WTC11 (cell line): ENCODE measurements at regions not wholly inside any gene's neighbourhood (a gene's known extent, or its start where the extent isn't known, plus 50 kb on each side); places are given as distances from the start of the nearest gene placed in this dataset.

Experiments
- ATAC-seq: fragments of 200-7000 bp; cut with Tn5 transposase; 2 replicates; pipeline ENCODE4 v1.10.0; 2021; ENCODE audit warnings: mild to moderate bottlenecking, moderate library complexity
- CTCF ChIA-PET: fragments of 300-600 bp; sonication (Branson Sonifier 250); formaldehyde crosslinking; loops from one replicate; lab custom pipeline; 2021; ENCODE audit warnings: antibody characterized with exemption; lab: Charles Lee
- POLR2A ChIA-PET: fragments of 350-600 bp; sonication (Branson Sonifier 250); formaldehyde crosslinking; loops from one replicate; lab custom pipeline; 2021; ENCODE audit warnings: antibody characterized with exemption; lab: Charles Lee
- DNase-seq: peaks from one replicate; pipeline ENCODE4 v3.0.0; 2021; ENCODE audit warnings: low spot score
- H3K27ac Mint-ChIP-seq: 2 replicates; pipeline ENCODE4 v1.8.0; 2021; ENCODE audit warnings: mixed read lengths
- H3K27me3 Mint-ChIP-seq: 2 replicates; pipeline ENCODE4 v1.8.0; 2021; ENCODE audit warnings: low read depth, mild to moderate bottlenecking, moderate library complexity, mixed read lengths
- H3K36me3 Mint-ChIP-seq: 2 replicates; pipeline ENCODE4 v1.8.0; 2021; ENCODE audit warnings: mixed read lengths
- H3K4me1 Mint-ChIP-seq: 2 replicates; pipeline ENCODE4 v1.8.0; 2022; ENCODE audit warnings: mixed read lengths
- H3K4me3 Mint-ChIP-seq: 2 replicates; pipeline ENCODE4 v1.8.0; 2021; ENCODE audit warnings: mild to moderate bottlenecking, moderate library complexity, mixed read lengths
- H3K9me3 Mint-ChIP-seq: 2 replicates; pipeline ENCODE4 v1.8.0; 2021; ENCODE audit warnings: mixed read lengths
- ATF2 ChIP-seq: sonication (generic); formaldehyde crosslinking; IDR thresholded peaks from 2 replicates; pipeline ENCODE4 v1.8.1; 2022; ENCODE audit warnings: low read depth, missing genetic modification reagents, borderline replicate concordance
- CBFB ChIP-seq: sonication (generic); formaldehyde crosslinking; IDR thresholded peaks from 2 replicates; pipeline ENCODE4 v1.8.1; 2022; ENCODE audit warnings: mild to moderate bottlenecking, low read depth, missing genetic modification reagents
- CREB1 ChIP-seq: sonication (generic); formaldehyde crosslinking; IDR thresholded peaks from 2 replicates; pipeline ENCODE4 v1.8.0; 2023; ENCODE audit warnings: mild to moderate bottlenecking, missing genetic modification reagents
- ELF4 ChIP-seq: sonication (generic); formaldehyde crosslinking; IDR thresholded peaks from 2 replicates; pipeline ENCODE4 v1.8.1; 2022; ENCODE audit warnings: low read depth, mild to moderate bottlenecking, moderate library complexity, missing genetic modification reagents
- EMX1 ChIP-seq: fragments of 250-450 bp; sonication (Bioruptor Pico); IDR thresholded peaks from 2 replicates; pipeline ENCODE4 v1.8.0; 2021; ENCODE audit warnings: mild to moderate bottlenecking
- ESRRA ChIP-seq: sonication (generic); formaldehyde crosslinking; IDR thresholded peaks from 2 replicates; pipeline ENCODE4 v1.8.1; 2022; ENCODE audit warnings: mild to moderate bottlenecking, missing genetic modification reagents, borderline replicate concordance
- ETV6 ChIP-seq: sonication (generic); formaldehyde crosslinking; IDR thresholded peaks from 2 replicates; pipeline ENCODE4 v1.8.1; 2022; ENCODE audit warnings: mild to moderate bottlenecking, missing genetic modification reagents
- FOXP4 ChIP-seq: sonication (generic); formaldehyde crosslinking; IDR thresholded peaks from 2 replicates; pipeline ENCODE4 v1.8.0; 2022; ENCODE audit warnings: mild to moderate bottlenecking, missing genetic modification reagents
- IRF1 ChIP-seq: sonication (generic); formaldehyde crosslinking; IDR thresholded peaks from 2 replicates; pipeline ENCODE4 v1.8.0; 2023; ENCODE audit warnings: missing genetic modification reagents
- JAZF1 ChIP-seq: fragments of 250-450 bp; sonication (Bioruptor Pico); IDR thresholded peaks from 2 replicates; pipeline ENCODE4 v1.9.0; 2021; ENCODE audit warnings: moderate library complexity, mild to moderate bottlenecking, inconsistent platforms
- NR2C2 ChIP-seq: sonication (generic); formaldehyde crosslinking; IDR thresholded peaks from 2 replicates; pipeline ENCODE4 v1.8.0; 2022; ENCODE audit warnings: mild to moderate bottlenecking, missing genetic modification reagents
- OVOL2 ChIP-seq: fragments of 250-450 bp; sonication (Bioruptor Pico); IDR thresholded peaks from 2 replicates; pipeline ENCODE4 v1.9.0; 2021; ENCODE audit warnings: mild to moderate bottlenecking, borderline replicate concordance
- PRRX2 ChIP-seq: fragments of 250-450 bp; sonication (Bioruptor Pico); IDR thresholded peaks from 2 replicates; pipeline ENCODE4 v1.8.0; 2021; ENCODE audit warnings: mild to moderate bottlenecking
- SMAD3 ChIP-seq: sonication (generic); formaldehyde crosslinking; IDR thresholded peaks from 2 replicates; pipeline ENCODE4 v1.8.0; 2022; ENCODE audit warnings: missing genetic modification reagents, mild to moderate bottlenecking, borderline replicate concordance
- SMAD4 ChIP-seq: sonication (generic); formaldehyde crosslinking; IDR thresholded peaks from 2 replicates; pipeline ENCODE4 v1.8.0; 2022; ENCODE audit warnings: mild to moderate bottlenecking, missing genetic modification reagents
- STAT6 ChIP-seq: sonication (generic); formaldehyde crosslinking; conservative IDR thresholded peaks from 2 replicates; pipeline ENCODE4 v1.8.1; 2023; ENCODE audit warnings: mild to moderate bottlenecking, low read depth, missing genetic modification reagents, moderate library complexity
- TP53 ChIP-seq: sonication (generic); formaldehyde crosslinking; IDR thresholded peaks from 2 replicates; pipeline ENCODE4 v1.8.1; 2023; ENCODE audit warnings: mild to moderate bottlenecking, missing genetic modification reagents
- ZNF138 ChIP-seq: sonication (generic); formaldehyde crosslinking; conservative IDR thresholded peaks from 2 replicates; pipeline ENCODE4 v1.8.1; 2022; ENCODE audit warnings: mild to moderate bottlenecking, moderate library complexity, missing genetic modification reagents
- ZNF232 ChIP-seq: sonication (generic); formaldehyde crosslinking; IDR thresholded peaks from 2 replicates; pipeline ENCODE4 v1.8.0; 2022; ENCODE audit warnings: mild to moderate bottlenecking, missing genetic modification reagents
- ZNF416 ChIP-seq: fragments of 250-450 bp; sonication (Bioruptor Pico); IDR thresholded peaks from 2 replicates; pipeline ENCODE4 v1.9.0; 2021; ENCODE audit warnings: mild to moderate bottlenecking, inconsistent platforms
- ZNF425 ChIP-seq: fragments of 250-450 bp; sonication (Bioruptor Pico); conservative IDR thresholded peaks from 2 replicates; pipeline ENCODE4 v1.9.0; 2021; ENCODE audit warnings: mild to moderate bottlenecking

GRCh38 chr7:26451997-26452396, 160.3 kb downstream of the SNX10 start:
- DNase-seq (peak; percentile 38), ATAC-seq (peak; percentile 96)
- POLR2A ChIA-PET = no interaction called here
- TF ChIP-seq TP53 (CRISPR knock-in tag) (no peak), STAT6 (CRISPR knock-in tag) (no peak), OVOL2 (CRISPR knock-in tag) (no peak)
- Mint-ChIP-seq H3K9me3 (no peaks in the 10 kb centered on the region), H3K36me3 (no peaks in the 10 kb centered on the region), H3K27ac (0 out of 2 replicates have a peak overlapping the region, but pooled peaks have one; percentile 2), H3K27me3 (no peaks in the 10 kb centered on the region), H3K4me1 (peaks cover 28% of the 10 kb centered on the region), H3K4me3 (no peak overlapping the region)
- CTCF ChIA-PET = interaction anchor here (0.6 to 1.1 kb wide), 3 partner anchors 75 to 195 kb away, joined by 3 to 5 read pairs (median 3); no protein-coding TSS in a partner anchor

GRCh38 chr7:26454180-26454579, 162.5 kb downstream of the SNX10 start:
- Mint-ChIP-seq H3K27ac (no peak overlapping the region), H3K36me3 (no peaks in the 10 kb centered on the region), H3K4me3 (no peak overlapping the region), H3K4me1 (peaks cover 18% of the 10 kb centered on the region), H3K9me3 (no peaks in the 10 kb centered on the region), H3K27me3 (no peaks in the 10 kb centered on the region)
- DNase-seq (no peak), ATAC-seq (no peak)
- ChIA-PET CTCF (interaction anchor here (1.1 kb wide), 1 partner anchor 66 kb away, joined by 3 read pairs; no protein-coding TSS in a partner anchor), POLR2A (interaction anchor here (0.6 kb wide), 1 partner anchor 11 kb away, joined by 3 read pairs; no protein-coding TSS in a partner anchor)
- TF ChIP-seq ZNF232 (CRISPR knock-in tag) (no peak), ZNF425 (CRISPR knock-in tag) (no peak), EMX1 (no peak), ZNF138 (CRISPR knock-in tag) (no peak), JAZF1 (CRISPR knock-in tag) (no peak), ELF4 (CRISPR knock-in tag) (no peak), PRRX2 (CRISPR knock-in tag) (no peak), ETV6 (no peak), TP53 (CRISPR knock-in tag) (no peak), SMAD4 (CRISPR knock-in tag) (no peak), ESRRA (CRISPR knock-in tag) (no peak), ZNF416 (CRISPR knock-in tag) (no peak), STAT6 (CRISPR knock-in tag) (no peak), SMAD3 (no peak)

- no peaks in the 10 kb centered on the region for H3K36me3 Mint-ChIP-seq
- DNase-seq (no peak), ATAC-seq (no peak)
- H3K4me3 Mint-ChIP-seq = no peak overlapping the region
- POLR2A ChIA-PET = no interaction called here
- no peak overlapping the region for H3K27ac Mint-ChIP-seq
- no peaks in the 10 kb centered on the region for H3K4me1 Mint-ChIP-seq
- H3K27me3 Mint-ChIP-seq = no peaks in the 10 kb centered on the region
- no peaks in the 10 kb centered on the region for H3K9me3 Mint-ChIP-seq
- CTCF ChIA-PET = no interaction called here
- TF ChIP-seq IRF1 (CRISPR knock-in tag) (no peak), NR2C2 (no peak), CBFB (no peak), FOXP4 (CRISPR knock-in tag) (no peak), CREB1 (CRISPR knock-in tag) (no peak), ATF2 (CRISPR knock-in tag) (no peak)
Observed at GRCh38 chr7:26457696-26458327, 166.2 kb downstream of the SNX10 start.
